Stimulated activated naive CD8-positive, alpha-beta T cell treated with anti-CD3 and anti-CD28 coated beads, Interleukin-15, Interleukin-2, amounts not matched to agents 100 ng/mL and 50 ng/mL, for 24 hours (primary cell): ENCODE measurements at regions not wholly inside any gene's neighbourhood (a gene's known extent, or its start where the extent isn't known, plus 50 kb on each side); places are given as distances from the start of the nearest gene placed in this dataset.
"Not testable (repeated sequence)": the region's sequence is repeated elsewhere in the genome, so short reads cannot be mapped to it uniquely, and the experiment has no call there.

Source experiments
- H3K27ac Mint-ChIP-seq: one replicate; pipeline ENCODE4 v1.8.0; 2021; ENCODE audit warnings: mild to moderate bottlenecking, mixed read lengths
- H3K27me3 Mint-ChIP-seq: one replicate; pipeline ENCODE4 v1.8.0; 2021; ENCODE audit warnings: mixed read lengths
- H3K36me3 Mint-ChIP-seq: one replicate; pipeline ENCODE4 v1.8.0; 2021; ENCODE audit warnings: low read depth, mixed read lengths
- H3K4me1 Mint-ChIP-seq: one replicate; pipeline ENCODE4 v1.8.0; 2021; ENCODE audit warnings: low read depth, mixed read lengths
- H3K4me3 Mint-ChIP-seq: one replicate; pipeline ENCODE4 v1.8.0; 2021; ENCODE audit warnings: mild to moderate bottlenecking, mixed read lengths
- H3K9me3 Mint-ChIP-seq: one replicate; pipeline ENCODE4 v1.8.0; 2021; ENCODE audit warnings: mixed read lengths

DNA sequence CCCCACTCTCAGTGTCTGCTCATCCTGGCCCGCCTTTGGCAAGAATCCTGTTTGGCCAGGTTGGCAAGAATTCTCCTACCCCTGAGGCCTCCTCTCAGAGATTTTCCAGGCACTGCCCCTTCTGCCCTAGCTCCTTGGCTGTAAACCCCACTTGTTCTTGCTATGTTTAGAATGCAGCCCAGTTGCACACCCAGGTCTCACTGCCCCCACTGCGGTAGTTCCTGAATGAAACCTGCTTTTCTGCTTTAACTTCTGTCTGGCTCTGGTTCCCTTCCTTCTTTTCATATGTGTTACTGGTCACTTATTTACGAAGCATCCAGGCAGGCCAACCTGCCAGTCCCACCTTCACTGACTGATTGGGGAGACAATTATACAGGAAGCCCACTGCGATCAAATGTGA lies 576.9 kb downstream of the GLRX3 start:
- no peaks in the 10 kb centered on the region for H3K4me1 Mint-ChIP-seq
- no peaks in the 10 kb centered on the region for H3K27me3 Mint-ChIP-seq
- H3K4me3 Mint-ChIP-seq: no peak overlapping the region
- no peaks in the 10 kb centered on the region for H3K9me3 Mint-ChIP-seq
- H3K36me3 Mint-ChIP-seq: no peaks in the 10 kb centered on the region
- no peak overlapping the region for H3K27ac Mint-ChIP-seq

DNA sequence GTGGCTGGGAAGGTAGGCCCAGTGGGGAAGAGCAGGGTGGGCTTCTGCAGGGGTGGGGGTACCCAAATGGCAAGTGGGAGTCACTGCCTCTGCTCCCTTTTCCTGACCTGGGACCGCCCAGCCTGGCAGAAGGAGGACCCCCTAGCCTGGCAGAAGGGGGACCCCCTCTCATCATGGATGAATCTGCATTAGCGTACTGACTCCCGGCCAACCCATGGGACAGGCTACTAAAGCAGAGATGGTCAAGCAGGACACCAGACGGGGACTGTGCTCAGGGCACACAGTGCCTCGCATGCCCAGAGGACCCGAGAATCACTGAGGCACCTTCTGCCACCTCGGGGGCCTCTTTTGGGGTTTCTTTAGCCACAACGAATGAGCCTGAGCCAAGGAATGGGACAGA lies 577.5 kb downstream of the GLRX3 start:
- H3K36me3 Mint-ChIP-seq: no peaks in the 10 kb centered on the region
- H3K27me3 Mint-ChIP-seq: no peaks in the 10 kb centered on the region
- H3K4me1 Mint-ChIP-seq: no peaks in the 10 kb centered on the region
- H3K27ac Mint-ChIP-seq: no peak overlapping the region
- no peak overlapping the region for H3K4me3 Mint-ChIP-seq
- no peaks in the 10 kb centered on the region for H3K9me3 Mint-ChIP-seq

DNA sequence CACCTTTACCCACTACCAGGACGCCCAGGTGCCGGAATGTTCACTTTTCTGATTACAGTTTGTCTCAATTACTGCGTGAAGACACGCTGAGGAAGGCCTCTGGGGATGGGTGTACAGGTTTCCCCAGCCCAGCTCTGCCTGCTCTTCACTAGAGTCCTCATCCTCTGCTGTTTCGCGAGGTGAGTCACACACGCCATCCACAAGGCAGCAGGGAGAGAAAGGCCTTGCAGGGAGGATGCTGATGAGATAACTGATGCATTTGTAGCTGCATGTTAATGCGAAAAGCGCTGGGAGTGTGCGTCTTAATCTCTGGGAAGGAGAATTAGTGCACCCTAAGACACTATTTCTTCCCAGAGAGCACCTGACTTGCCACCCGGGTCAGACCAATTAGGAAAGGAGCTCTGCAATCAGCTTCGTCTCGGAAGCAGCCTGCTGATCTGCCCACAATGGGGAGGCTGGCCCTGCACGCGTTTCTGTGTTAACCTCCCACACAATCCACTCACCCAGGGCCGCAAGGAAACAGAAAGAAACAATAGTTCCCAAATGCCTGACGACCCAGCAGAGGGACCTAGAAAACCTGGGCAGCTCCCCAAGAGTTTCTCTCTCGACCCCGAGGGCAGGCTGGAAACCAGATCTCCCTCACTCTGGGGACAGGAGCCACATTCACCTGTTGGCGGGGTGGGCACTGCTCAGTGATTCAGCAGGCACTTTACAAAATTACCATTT lies 578.7 kb downstream of the GLRX3 start:
- H3K27ac Mint-ChIP-seq: no peak overlapping the region
- H3K27me3 Mint-ChIP-seq: no peaks in the 10 kb centered on the region
- no peak overlapping the region for H3K4me3 Mint-ChIP-seq
- no peaks in the 10 kb centered on the region for H3K9me3 Mint-ChIP-seq
- no peaks in the 10 kb centered on the region for H3K4me1 Mint-ChIP-seq
- H3K36me3 Mint-ChIP-seq: no peaks in the 10 kb centered on the region

GRCh38 chr10:130715686-130716670 lies 579.8 kb downstream of the GLRX3 start:
- Mint-ChIP-seq H3K4me1 (no peaks in the 10 kb centered on the region), H3K9me3 (no peaks in the 10 kb centered on the region), H3K36me3 (no peaks in the 10 kb centered on the region), H3K27ac (no peak overlapping the region), H3K27me3 (no peaks in the 10 kb centered on the region), H3K4me3 (no peak overlapping the region)

- no peaks in the 10 kb centered on the region for H3K4me1 Mint-ChIP-seq
- no peaks in the 10 kb centered on the region for H3K36me3 Mint-ChIP-seq
- H3K27me3 Mint-ChIP-seq: no peaks in the 10 kb centered on the region
- no peaks in the 10 kb centered on the region for H3K9me3 Mint-ChIP-seq
- H3K4me3 Mint-ChIP-seq: no peak overlapping the region
- no peak overlapping the region for H3K27ac Mint-ChIP-seq
Measured at GRCh38 chr10:130717083-130717482, 580.9 kb downstream of the GLRX3 start.

DNA sequence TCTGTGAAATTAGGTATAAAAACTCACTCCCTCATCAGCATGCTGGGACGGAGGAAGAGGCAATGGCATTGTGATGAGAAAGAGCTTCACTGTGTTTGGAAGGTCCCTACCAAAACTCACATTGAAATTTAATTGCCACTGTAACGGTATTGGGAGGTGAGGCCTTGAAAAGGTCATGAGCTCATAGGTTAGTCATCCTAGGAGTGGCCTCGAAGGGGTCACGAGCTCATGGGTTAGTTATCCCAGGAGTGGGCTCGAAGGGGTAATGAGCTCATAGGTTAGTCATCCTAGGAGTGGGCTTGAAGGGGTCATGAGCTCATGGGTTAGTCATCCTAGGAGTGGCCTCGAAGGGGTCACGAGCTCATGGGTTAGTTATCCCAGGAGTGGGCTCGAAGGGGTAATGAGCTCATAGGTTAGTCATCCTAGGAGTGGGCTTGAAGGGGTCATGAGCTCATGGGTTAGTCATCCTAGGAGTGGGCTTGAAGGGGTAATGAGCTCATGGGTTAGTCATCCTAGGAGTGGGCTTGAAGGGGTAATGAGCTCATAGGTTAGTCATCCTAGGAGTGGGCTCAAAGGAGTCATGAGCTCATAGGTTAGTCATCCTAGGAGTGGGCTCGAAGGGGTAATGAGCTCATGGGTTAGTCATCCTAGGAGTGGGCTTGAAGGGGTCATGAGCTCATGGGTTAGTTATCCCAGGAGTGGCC lies 582.7 kb downstream of the GLRX3 start:
- H3K27ac Mint-ChIP-seq, H3K4me3 Mint-ChIP-seq, H3K9me3 Mint-ChIP-seq, H3K4me1 Mint-ChIP-seq, H3K36me3 Mint-ChIP-seq, H3K27me3 Mint-ChIP-seq: not testable (repeated sequence)

DNA sequence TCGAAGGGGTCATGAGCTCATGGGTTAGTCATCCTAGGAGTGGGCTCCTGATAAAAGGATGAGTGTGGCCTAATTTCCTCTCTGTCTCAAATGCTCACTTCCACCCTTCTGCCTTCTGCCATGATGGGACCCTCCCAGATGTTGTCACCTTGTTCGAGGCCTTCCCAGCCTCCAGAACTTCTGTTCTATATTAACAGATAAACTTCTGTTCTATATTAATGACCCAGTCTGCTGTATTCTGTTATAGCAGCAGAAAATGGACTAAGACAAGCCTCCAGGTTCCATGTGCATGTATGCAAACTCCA lies 583.2 kb downstream of the GLRX3 start:
- H3K9me3 Mint-ChIP-seq: no peaks in the 10 kb centered on the region
- no peaks in the 10 kb centered on the region for H3K27me3 Mint-ChIP-seq
- no peaks in the 10 kb centered on the region for H3K36me3 Mint-ChIP-seq
- H3K27ac Mint-ChIP-seq: no peak overlapping the region
- no peak overlapping the region for H3K4me3 Mint-ChIP-seq
- no peaks in the 10 kb centered on the region for H3K4me1 Mint-ChIP-seq

- Mint-ChIP-seq H3K27ac (no peak overlapping the region), H3K9me3 (no peaks in the 10 kb centered on the region), H3K4me3 (no peak overlapping the region), H3K36me3 (no peaks in the 10 kb centered on the region), H3K4me1 (no peaks in the 10 kb centered on the region), H3K27me3 (no peaks in the 10 kb centered on the region)
Measured at GRCh38 chr10:130720235-130720634, 584.0 kb downstream of the GLRX3 start.

GRCh38 chr10:130721971-130722370 lies 585.8 kb downstream of the GLRX3 start:
- no peak overlapping the region for H3K4me3 Mint-ChIP-seq
- H3K9me3 Mint-ChIP-seq: no peaks in the 10 kb centered on the region
- H3K36me3 Mint-ChIP-seq: no peaks in the 10 kb centered on the region
- no peak overlapping the region for H3K27ac Mint-ChIP-seq
- no peaks in the 10 kb centered on the region for H3K4me1 Mint-ChIP-seq
- no peaks in the 10 kb centered on the region for H3K27me3 Mint-ChIP-seq

GRCh38 chr10:130723704-130724103 lies 587.5 kb downstream of the GLRX3 start:
- H3K27me3 Mint-ChIP-seq: no peaks in the 10 kb centered on the region
- H3K27ac Mint-ChIP-seq: no peak overlapping the region
- no peaks in the 10 kb centered on the region for H3K4me1 Mint-ChIP-seq
- H3K4me3 Mint-ChIP-seq: no peak overlapping the region
- H3K9me3 Mint-ChIP-seq: no peaks in the 10 kb centered on the region
- no peaks in the 10 kb centered on the region for H3K36me3 Mint-ChIP-seq

DNA sequence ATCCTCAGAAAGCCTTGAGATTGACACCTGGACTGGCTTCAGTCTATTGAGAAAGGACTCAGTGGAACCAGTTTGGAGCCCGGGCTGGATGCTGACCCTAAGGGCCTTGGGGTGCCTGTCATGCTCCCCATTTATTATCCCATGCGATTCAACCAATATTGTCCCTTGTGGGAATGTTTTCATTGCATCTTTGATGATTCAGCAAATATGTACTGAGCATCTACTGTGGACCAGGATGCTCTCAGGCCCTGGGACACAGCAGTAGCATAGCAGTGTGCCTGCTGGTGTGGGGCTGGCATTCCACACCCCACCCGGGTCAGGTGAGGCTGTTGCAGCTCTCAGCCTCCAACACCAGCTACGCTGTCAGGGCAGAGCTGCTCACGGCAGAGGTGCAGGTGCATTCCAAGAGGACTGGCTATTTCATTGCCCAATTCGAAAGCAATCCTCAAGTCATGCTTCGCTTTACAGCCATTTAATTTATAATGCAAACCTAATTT lies 586.0 kb downstream of the TCERG1L start:
- Mint-ChIP-seq H3K4me3 (no peak overlapping the region), H3K9me3 (peaks cover 4% of the 10 kb centered on the region), H3K27ac (no peak overlapping the region), H3K36me3 (no peaks in the 10 kb centered on the region), H3K4me1 (no peaks in the 10 kb centered on the region), H3K27me3 (no peaks in the 10 kb centered on the region)

DNA sequence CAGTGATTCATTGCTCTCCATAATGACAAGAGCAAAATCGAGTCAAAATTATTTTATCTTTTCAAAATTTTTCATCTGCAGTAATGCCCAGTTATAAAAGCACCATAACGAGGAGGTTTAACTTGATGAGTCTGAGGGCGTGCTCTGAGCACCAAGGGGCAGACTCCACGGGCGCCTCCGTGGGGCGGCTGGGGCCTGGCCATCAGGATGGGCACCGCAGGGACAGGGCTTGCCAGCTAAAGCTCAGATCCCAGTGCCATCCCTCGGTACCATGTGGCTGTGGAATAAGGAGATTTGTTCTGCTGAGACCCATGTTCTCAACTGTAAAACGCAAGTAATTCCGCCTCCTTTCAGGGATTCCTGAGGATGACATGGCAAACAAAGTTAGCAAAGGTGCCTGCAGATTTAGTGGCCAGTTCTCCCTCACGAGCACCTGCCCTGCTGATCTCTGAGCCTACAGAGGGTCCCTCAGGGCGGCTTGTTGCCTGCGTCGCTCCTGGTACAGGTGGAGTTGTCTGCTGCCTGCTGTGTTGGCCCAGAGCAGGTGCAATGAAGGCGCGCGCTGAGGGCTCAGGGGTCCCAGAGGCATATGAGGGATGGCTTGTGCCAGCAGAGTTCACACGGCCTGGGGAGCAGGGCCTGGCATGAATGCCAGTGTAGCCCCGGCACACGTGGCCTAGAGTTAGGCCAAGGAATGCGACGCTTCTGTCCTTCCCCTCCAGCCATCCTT lies 584.4 kb downstream of the TCERG1L start:
- H3K4me1 Mint-ChIP-seq: no peaks in the 10 kb centered on the region
- H3K9me3 Mint-ChIP-seq: peaks cover 4% of the 10 kb centered on the region
- H3K27ac Mint-ChIP-seq: no peak overlapping the region
- no peak overlapping the region for H3K4me3 Mint-ChIP-seq
- H3K27me3 Mint-ChIP-seq: no peaks in the 10 kb centered on the region
- no peaks in the 10 kb centered on the region for H3K36me3 Mint-ChIP-seq

DNA sequence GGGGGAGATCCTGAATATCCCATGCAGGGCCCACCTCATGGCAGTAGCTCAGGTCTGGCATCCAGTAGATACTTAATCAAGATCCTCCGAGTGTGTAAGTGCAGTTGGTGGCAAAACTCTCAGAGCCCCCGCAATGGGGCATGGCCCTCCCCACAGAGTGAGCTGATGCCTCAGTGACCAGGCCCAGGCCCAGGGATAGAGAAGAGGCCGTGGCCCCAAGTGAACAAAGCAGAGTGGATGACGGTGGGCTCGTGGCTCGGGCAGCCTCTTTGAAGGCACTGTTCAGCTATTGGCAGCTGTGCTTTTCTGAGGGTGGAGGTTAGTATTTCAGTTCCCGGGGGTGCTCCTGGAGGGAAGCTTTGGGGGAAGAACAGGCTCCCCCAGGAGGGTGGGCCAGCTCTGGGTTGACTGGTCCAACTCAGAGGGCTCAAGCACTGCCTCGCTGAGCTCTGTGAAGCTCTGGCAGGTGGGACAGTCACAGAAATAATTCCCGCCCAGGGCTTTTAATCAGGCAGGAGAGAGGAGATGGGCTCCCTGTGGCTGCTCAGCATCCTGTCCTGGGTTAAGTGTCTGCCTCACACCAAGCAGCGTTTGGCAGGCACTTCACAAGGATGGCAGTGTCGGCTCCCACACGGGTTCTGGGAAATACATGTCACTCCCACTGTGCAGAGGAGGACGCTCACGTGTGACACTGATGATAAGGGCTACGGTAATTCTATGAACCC lies 583.6 kb downstream of the TCERG1L start:
- H3K4me3 Mint-ChIP-seq: no peak overlapping the region
- no peaks in the 10 kb centered on the region for H3K27me3 Mint-ChIP-seq
- H3K9me3 Mint-ChIP-seq: peaks cover 4% of the 10 kb centered on the region
- H3K27ac Mint-ChIP-seq: no peak overlapping the region
- no peaks in the 10 kb centered on the region for H3K36me3 Mint-ChIP-seq
- H3K4me1 Mint-ChIP-seq: no peaks in the 10 kb centered on the region
